ENCODE measurements at regions not wholly inside any gene's neighbourhood (a gene's known extent, or its start where the extent isn't known, plus 50 kb on each side); places are given as distances from the start of the nearest gene placed in this dataset.

- TF ChIP-seq, protein P1, sequence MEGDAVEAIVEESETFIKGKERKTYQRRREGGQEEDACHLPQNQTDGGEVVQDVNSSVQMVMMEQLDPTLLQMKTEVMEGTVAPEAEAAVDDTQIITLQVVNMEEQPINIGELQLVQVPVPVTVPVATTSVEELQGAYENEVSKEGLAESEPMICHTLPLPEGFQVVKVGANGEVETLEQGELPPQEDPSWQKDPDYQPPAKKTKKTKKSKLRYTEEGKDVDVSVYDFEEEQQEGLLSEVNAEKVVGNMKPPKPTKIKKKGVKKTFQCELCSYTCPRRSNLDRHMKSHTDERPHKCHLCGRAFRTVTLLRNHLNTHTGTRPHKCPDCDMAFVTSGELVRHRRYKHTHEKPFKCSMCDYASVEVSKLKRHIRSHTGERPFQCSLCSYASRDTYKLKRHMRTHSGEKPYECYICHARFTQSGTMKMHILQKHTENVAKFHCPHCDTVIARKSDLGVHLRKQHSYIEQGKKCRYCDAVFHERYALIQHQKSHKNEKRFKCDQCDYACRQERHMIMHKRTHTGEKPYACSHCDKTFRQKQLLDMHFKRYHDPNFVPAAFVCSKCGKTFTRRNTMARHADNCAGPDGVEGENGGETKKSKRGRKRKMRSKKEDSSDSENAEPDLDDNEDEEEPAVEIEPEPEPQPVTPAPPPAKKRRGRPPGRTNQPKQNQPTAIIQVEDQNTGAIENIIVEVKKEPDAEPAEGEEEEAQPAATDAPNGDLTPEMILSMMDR (IDR thresholded peaks at IDR 0.05), result no peak
- TF ChIP-seq POLR2AphosphoS5 (IDR thresholded peaks at IDR 0.05), result no peak
Observed at GRCh38 chr13:85408415-85408814, 390.8 kb downstream of the SLITRK6 start.
